IgD-negative memory B cell (primary cell): ENCODE measurements at regions not wholly inside any gene's neighbourhood (a gene's known extent, or its start where the extent isn't known, plus 50 kb on each side); places are given as distances from the start of the nearest gene placed in this dataset.

ENCODE experiments used
- H3K27ac Mint-ChIP-seq, 3 donors: one replicate each; pipeline ENCODE4 v1.8.0; 2020 to 2022; ENCODE audit warnings: mild to moderate bottlenecking in 3 of 3, mixed read lengths in 3 of 3, moderate library complexity in 1 of 3
- H3K27me3 Mint-ChIP-seq: one replicate; pipeline ENCODE4 v1.8.0; 2021; ENCODE audit warnings: mixed read lengths
- H3K36me3 Mint-ChIP-seq: one replicate; pipeline ENCODE4 v1.8.0; 2020; ENCODE audit warnings: mild to moderate bottlenecking, mixed read lengths
- H3K4me1 Mint-ChIP-seq, 3 donors: one replicate each; pipeline ENCODE4 v1.8.0; 2020 to 2022; ENCODE audit warnings: mixed read lengths in 3 of 3, mild to moderate bottlenecking in 1 of 3
- H3K4me3 Mint-ChIP-seq, 4 donors: one replicate each; pipeline ENCODE4 v1.8.0; 2020 to 2022; ENCODE audit warnings: mild to moderate bottlenecking in 4 of 4, mixed read lengths in 4 of 4, moderate library complexity in 3 of 4
- H3K9me3 Mint-ChIP-seq, 3 donors: one replicate each; pipeline ENCODE4 v1.8.0; 2020 to 2021; ENCODE audit warnings: mixed read lengths in 3 of 3, mild to moderate bottlenecking in 1 of 3

- Mint-ChIP-seq H3K27me3 (peaks cover 12% of the 10 kb centered on the region), H3K4me1 (no peaks in the 10 kb centered on the region), H3K9me3 (no peaks in the 10 kb centered on the region), H3K36me3 (no peaks in the 10 kb centered on the region), H3K27ac (no peak overlapping the region), H3K4me3 (no peak overlapping the region)
Observed at GRCh38 chr2:215671691-215672090, 235.8 kb upstream of the FN1 start.

GRCh38 chr2:215671244-215671643, 235.4 kb upstream of the FN1 start:
- no peaks in the 10 kb centered on the region for H3K4me1 Mint-ChIP-seq
- H3K4me3 Mint-ChIP-seq = no peak overlapping the region
- H3K27ac Mint-ChIP-seq = no peak overlapping the region
- H3K9me3 Mint-ChIP-seq = no peaks in the 10 kb centered on the region
- peaks cover 12% of the 10 kb centered on the region for H3K27me3 Mint-ChIP-seq
- no peaks in the 10 kb centered on the region for H3K36me3 Mint-ChIP-seq

GRCh38 chr2:215670396-215670795, 234.5 kb upstream of the FN1 start:
- Mint-ChIP-seq H3K4me3 (no peak overlapping the region), H3K4me1 (no peaks in the 10 kb centered on the region), H3K36me3 (no peaks in the 10 kb centered on the region), H3K9me3 (no peaks in the 10 kb centered on the region), H3K27ac (no peak overlapping the region), H3K27me3 (peaks cover 12% of the 10 kb centered on the region)

- Mint-ChIP-seq H3K4me3 (no peak overlapping the region), H3K36me3 (no peaks in the 10 kb centered on the region), H3K4me1 (no peaks in the 10 kb centered on the region), H3K9me3 (no peaks in the 10 kb centered on the region), H3K27me3 (peaks cover 12% of the 10 kb centered on the region), H3K27ac (no peak overlapping the region)
Observed at GRCh38 chr2:215668378-215668775, 232.5 kb upstream of the FN1 start.

- no peak overlapping the region for H3K27ac Mint-ChIP-seq
- H3K36me3 Mint-ChIP-seq = no peaks in the 10 kb centered on the region
- peaks cover 12% of the 10 kb centered on the region for H3K27me3 Mint-ChIP-seq
- no peak overlapping the region for H3K4me3 Mint-ChIP-seq
- no peaks in the 10 kb centered on the region for H3K4me1 Mint-ChIP-seq
- H3K9me3 Mint-ChIP-seq = no peaks in the 10 kb centered on the region
Observed at GRCh38 chr2:215667585-215668377, 231.9 kb upstream of the FN1 start.

GRCh38 chr2:215664847-215665525, 229.1 kb upstream of the FN1 start:
- H3K27ac Mint-ChIP-seq = no peak overlapping the region
- H3K9me3 Mint-ChIP-seq = no peaks in the 10 kb centered on the region
- H3K4me1 Mint-ChIP-seq = no peaks in the 10 kb centered on the region
- H3K27me3 Mint-ChIP-seq = peaks cover 11% of the 10 kb centered on the region
- H3K4me3 Mint-ChIP-seq = no peak overlapping the region
- H3K36me3 Mint-ChIP-seq = no peaks in the 10 kb centered on the region

GRCh38 chr2:215662715-215663114, 226.8 kb upstream of the FN1 start:
- no peak overlapping the region for H3K27ac Mint-ChIP-seq
- no peaks in the 10 kb centered on the region for H3K9me3 Mint-ChIP-seq
- H3K27me3 Mint-ChIP-seq = peaks cover 8% of the 10 kb centered on the region
- no peaks in the 10 kb centered on the region for H3K36me3 Mint-ChIP-seq
- no peaks in the 10 kb centered on the region for H3K4me1 Mint-ChIP-seq
- no peak overlapping the region for H3K4me3 Mint-ChIP-seq

GRCh38 chr2:215660687-215661086, 224.8 kb upstream of the FN1 start:
- no peaks in the 10 kb centered on the region for H3K9me3 Mint-ChIP-seq
- H3K36me3 Mint-ChIP-seq = no peaks in the 10 kb centered on the region
- no peak overlapping the region for H3K4me3 Mint-ChIP-seq
- no peaks in the 10 kb centered on the region for H3K4me1 Mint-ChIP-seq
- no peak overlapping the region for H3K27ac Mint-ChIP-seq
- H3K27me3 Mint-ChIP-seq = peaks cover 2% of the 10 kb centered on the region

GRCh38 chr2:215659650-215660049, 223.8 kb upstream of the FN1 start:
- Mint-ChIP-seq H3K9me3 (no peaks in the 10 kb centered on the region), H3K4me3 (no peak overlapping the region), H3K27ac (no peak overlapping the region), H3K36me3 (no peaks in the 10 kb centered on the region), H3K4me1 (no peaks in the 10 kb centered on the region), H3K27me3 (peaks cover 2% of the 10 kb centered on the region)

GRCh38 chr2:215658635-215659305, 222.9 kb upstream of the FN1 start:
- no peaks in the 10 kb centered on the region for H3K4me1 Mint-ChIP-seq
- H3K4me3 Mint-ChIP-seq = no peak overlapping the region

GRCh38 chr2:215657844-215658243, 222.0 kb upstream of the FN1 start:
- Mint-ChIP-seq H3K27me3 (peaks cover 2% of the 10 kb centered on the region), H3K4me1 (no peaks in the 10 kb centered on the region), H3K9me3 (no peaks in the 10 kb centered on the region), H3K36me3 (no peaks in the 10 kb centered on the region), H3K4me3 (no peak overlapping the region), H3K27ac (no peak overlapping the region)

More at GRCh38 chr2:215658635-215659305, 222.9 kb upstream of the FN1 start:
- no peak overlapping the region for H3K27ac Mint-ChIP-seq
- no peaks in the 10 kb centered on the region for H3K36me3 Mint-ChIP-seq
- H3K9me3 Mint-ChIP-seq = no peaks in the 10 kb centered on the region
- H3K27me3 Mint-ChIP-seq = peaks cover 2% of the 10 kb centered on the region

- H3K4me3 Mint-ChIP-seq = no peak overlapping the region
- H3K4me1 Mint-ChIP-seq = no peaks in the 10 kb centered on the region
- H3K36me3 Mint-ChIP-seq = no peaks in the 10 kb centered on the region
- no peak overlapping the region for H3K27ac Mint-ChIP-seq
- peaks cover 4% of the 10 kb centered on the region for H3K27me3 Mint-ChIP-seq
- H3K9me3 Mint-ChIP-seq = peaks cover 0 to 2% (median 0%) of the 10 kb centered on the region in 3 donors
Observed at GRCh38 chr2:215654148-215654819, 218.4 kb upstream of the FN1 start.

- no peaks in the 10 kb centered on the region for H3K4me1 Mint-ChIP-seq
- H3K9me3 Mint-ChIP-seq = peaks cover 0 to 2% (median 0%) of the 10 kb centered on the region in 3 donors
- no peak overlapping the region for H3K27ac Mint-ChIP-seq
- no peak overlapping the region for H3K4me3 Mint-ChIP-seq
- peaks cover 3% of the 10 kb centered on the region for H3K27me3 Mint-ChIP-seq
- no peaks in the 10 kb centered on the region for H3K36me3 Mint-ChIP-seq
Observed at GRCh38 chr2:215653344-215654030, 217.6 kb upstream of the FN1 start.

- Mint-ChIP-seq H3K27me3 (peaks cover 3% of the 10 kb centered on the region), H3K4me1 (no peaks in the 10 kb centered on the region), H3K9me3 (peaks cover 0 to 2% (median 0%) of the 10 kb centered on the region in 3 donors), H3K4me3 (no peak overlapping the region), H3K27ac (no peak overlapping the region), H3K36me3 (no peaks in the 10 kb centered on the region)
Observed at GRCh38 chr2:215652388-215652787, 216.5 kb upstream of the FN1 start.
